ENCODE measurements at regions not wholly inside any gene's neighbourhood (a gene's known extent, or its start where the extent isn't known, plus 50 kb on each side); places are given as distances from the start of the nearest gene placed in this dataset.

- TF ChIP-seq CTCF (conservative IDR thresholded peaks at IDR 0.05), result no peak
- no peak overlapping the region for H3K4me3 Mint-ChIP-seq
- DNase-seq (ENCODE audit: extremely low spot score, unreplicated experiment), result no peak
- H3K36me3 Mint-ChIP-seq, result peaks cover 4% of the 10 kb centered on the region
- H3K27me3 Mint-ChIP-seq, result no peaks in the 10 kb centered on the region
- no peaks in the 10 kb centered on the region for H3K9me3 Mint-ChIP-seq
- H3K27ac Mint-ChIP-seq, result no peak overlapping the region
- peaks cover 68% of the 10 kb centered on the region for H3K4me1 Mint-ChIP-seq (ENCODE audit: unreplicated experiment)
Measured at GRCh38 chr17:77440560-77440981, 299.8 kb downstream of the SEC14L1 start.

GRCh38 chr17:77441130-77441920 is 300.6 kb downstream of the SEC14L1 start:
- peaks cover 4% of the 10 kb centered on the region for H3K36me3 Mint-ChIP-seq
- peaks cover 60% of the 10 kb centered on the region for H3K4me1 Mint-ChIP-seq (ENCODE audit: unreplicated experiment)
- H3K27ac Mint-ChIP-seq, result peak overlapping the region; percentile 75
- H3K9me3 Mint-ChIP-seq, result no peaks in the 10 kb centered on the region
- H3K27me3 Mint-ChIP-seq, result no peaks in the 10 kb centered on the region
- TF ChIP-seq CTCF (conservative IDR thresholded peaks at IDR 0.05), result no peak
- no peak for DNase-seq (ENCODE audit: extremely low spot score, unreplicated experiment)
- H3K4me3 Mint-ChIP-seq, result peak overlapping the region; percentile 15

- Mint-ChIP-seq H3K36me3 (peaks cover 4% of the 10 kb centered on the region), H3K27ac (peak overlapping the region; percentile 75), H3K4me3 (peak overlapping the region; percentile 15), H3K27me3 (no peaks in the 10 kb centered on the region), H3K4me1 (ENCODE audit: unreplicated experiment) (peaks cover 58% of the 10 kb centered on the region), H3K9me3 (no peaks in the 10 kb centered on the region)
- DNase-seq (ENCODE audit: extremely low spot score, unreplicated experiment), result no peak
- no peak for TF ChIP-seq CTCF (conservative IDR thresholded peaks at IDR 0.05)
Measured at GRCh38 chr17:77441940-77442339, 301.2 kb downstream of the SEC14L1 start.

- Mint-ChIP-seq H3K27me3 (no peaks in the 10 kb centered on the region), H3K9me3 (no peaks in the 10 kb centered on the region), H3K27ac (peak overlapping the region; percentile 67), H3K4me3 (no peak overlapping the region), H3K36me3 (peaks cover 4% of the 10 kb centered on the region), H3K4me1 (ENCODE audit: unreplicated experiment) (peaks cover 55% of the 10 kb centered on the region)
- TF ChIP-seq CTCF (conservative IDR thresholded peaks at IDR 0.05), result no peak
- DNase-seq (ENCODE audit: extremely low spot score, unreplicated experiment), result no peak
Measured at GRCh38 chr17:77442976-77443747, 302.4 kb downstream of the SEC14L1 start.

GRCh38 chr17:77443748-77444260 is 303.0 kb downstream of the SEC14L1 start:
- H3K27ac Mint-ChIP-seq, result peak overlapping the region; percentile 70

More at GRCh38 chr17:77443748-77444260, 303.0 kb downstream of the SEC14L1 start:
- Mint-ChIP-seq H3K4me1 (ENCODE audit: unreplicated experiment) (peaks cover 49% of the 10 kb centered on the region), H3K36me3 (peaks cover 4% of the 10 kb centered on the region), H3K4me3 (no peak overlapping the region), H3K9me3 (no peaks in the 10 kb centered on the region), H3K27me3 (no peaks in the 10 kb centered on the region)
- TF ChIP-seq CTCF (conservative IDR thresholded peaks at IDR 0.05), result no peak
- DNase-seq (ENCODE audit: extremely low spot score, unreplicated experiment), result no peak
